ENCODE measurements at regions not wholly inside any gene's neighbourhood (a gene's known extent, or its start where the extent isn't known, plus 50 kb on each side); places are given as distances from the start of the nearest gene placed in this dataset.
"Not testable (repeated sequence)": the region's sequence is repeated elsewhere in the genome, so short reads cannot be mapped to it uniquely, and the experiment has no call there.

DNA sequence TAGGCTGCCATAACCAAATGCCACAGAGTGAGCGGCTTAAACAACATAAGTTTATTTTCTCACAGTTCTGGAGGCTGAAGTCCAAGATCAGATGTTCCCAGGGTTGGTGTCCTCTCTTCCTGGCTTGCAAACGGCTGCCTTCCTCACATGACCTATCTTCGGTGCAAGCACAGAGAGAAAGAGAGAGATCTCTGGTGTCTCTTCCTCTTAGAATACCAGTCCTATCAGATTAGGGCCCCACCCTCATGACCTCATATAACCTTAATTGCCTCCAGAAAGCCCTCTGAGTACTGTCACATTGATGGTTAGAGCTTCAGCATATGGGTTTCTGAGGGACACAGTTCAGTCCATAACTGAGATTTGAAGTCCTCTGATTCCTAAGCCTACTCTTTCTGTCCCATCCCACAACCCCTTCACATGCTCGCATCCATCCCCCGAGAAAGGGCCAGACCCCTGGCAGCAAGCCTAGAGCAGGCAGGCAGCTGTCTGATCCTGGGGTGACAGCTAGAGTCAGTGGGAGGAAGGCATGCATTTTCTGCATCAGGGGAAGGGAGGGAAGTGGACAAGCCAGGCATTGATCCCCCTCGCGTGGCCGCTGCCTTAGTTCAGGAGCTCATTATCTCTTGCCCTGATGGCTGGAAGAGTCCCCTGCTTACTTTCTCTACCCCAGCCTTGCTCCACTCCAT, 114.1 kb downstream of the FAR1 start:
- no peak for DNase-seq

DNA sequence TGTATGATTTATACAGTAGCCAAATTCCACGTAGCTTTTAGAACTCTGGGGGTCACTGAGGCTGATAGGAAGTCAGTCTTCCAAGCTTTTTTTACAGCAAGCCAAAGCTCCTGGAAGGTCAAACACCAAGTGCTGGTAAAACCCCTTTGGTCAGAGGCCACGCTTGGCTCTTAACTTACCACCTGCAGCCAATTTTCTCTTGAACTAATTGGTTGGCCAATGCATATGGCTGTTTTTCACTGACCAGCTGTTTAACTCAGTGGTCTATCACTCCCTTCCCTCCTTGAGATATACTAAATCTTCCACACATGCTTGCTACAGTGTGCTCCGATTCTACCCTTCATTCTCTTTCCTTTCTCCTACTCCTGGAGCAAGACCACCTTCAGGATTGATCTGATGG, 116.0 kb downstream of the FAR1 start:
- DNase-seq, result peak in 1 of 14 donors; percentile 65

DNA sequence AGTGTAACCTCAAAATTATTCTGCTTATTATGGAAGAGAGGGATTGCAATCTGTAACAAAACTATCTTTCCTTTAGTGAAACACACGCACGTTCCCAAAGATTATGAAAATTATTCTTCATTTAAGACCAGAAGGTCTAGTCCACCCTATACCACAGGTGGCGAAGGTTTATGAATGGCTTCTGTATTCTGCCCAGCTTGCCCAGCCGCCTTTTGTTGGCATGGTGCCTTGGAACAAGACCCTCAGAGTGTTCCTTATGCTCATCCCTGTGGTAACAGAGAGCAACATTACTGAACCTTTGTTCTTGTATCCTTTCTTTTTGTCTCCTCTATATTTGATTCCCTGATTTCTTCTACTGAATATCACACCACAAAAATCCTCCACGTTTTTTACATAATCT, 116.4 kb downstream of the FAR1 start:
- DNase-seq, result peak in 2 of 14 donors; percentile 21 to 86

GRCh38 chr11:13786688-13787087, 118.2 kb downstream of the FAR1 start:
- peak in 1 of 14 donors; percentile 6 for DNase-seq

GRCh38 chr11:13797616-13798015, 129.1 kb downstream of the FAR1 start:
- DNase-seq, result not testable (repeated sequence)

DNA sequence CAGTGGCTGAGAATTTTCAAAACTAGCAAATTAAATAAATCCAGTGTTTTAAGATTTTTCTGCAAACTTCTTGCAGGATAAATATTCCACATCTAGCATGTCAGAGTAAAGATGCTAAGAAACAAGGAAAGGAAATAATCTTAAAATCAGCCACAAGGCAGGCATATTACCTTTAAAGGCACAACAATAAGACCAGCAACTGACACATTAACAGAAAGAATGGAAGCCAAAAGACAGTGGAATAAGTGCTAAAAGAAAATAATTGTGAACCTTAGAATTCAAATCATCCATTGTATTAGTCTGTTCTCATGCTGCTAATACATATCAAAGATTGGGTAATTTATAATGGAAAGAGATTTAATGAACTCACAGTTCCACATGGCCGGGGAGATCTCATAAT, 132.4 kb downstream of the FAR1 start:
- no peak for DNase-seq

GRCh38 chr11:13818325-13818724, 144.2 kb upstream of the SPON1 start:
- DNase-seq, result no peak

DNA sequence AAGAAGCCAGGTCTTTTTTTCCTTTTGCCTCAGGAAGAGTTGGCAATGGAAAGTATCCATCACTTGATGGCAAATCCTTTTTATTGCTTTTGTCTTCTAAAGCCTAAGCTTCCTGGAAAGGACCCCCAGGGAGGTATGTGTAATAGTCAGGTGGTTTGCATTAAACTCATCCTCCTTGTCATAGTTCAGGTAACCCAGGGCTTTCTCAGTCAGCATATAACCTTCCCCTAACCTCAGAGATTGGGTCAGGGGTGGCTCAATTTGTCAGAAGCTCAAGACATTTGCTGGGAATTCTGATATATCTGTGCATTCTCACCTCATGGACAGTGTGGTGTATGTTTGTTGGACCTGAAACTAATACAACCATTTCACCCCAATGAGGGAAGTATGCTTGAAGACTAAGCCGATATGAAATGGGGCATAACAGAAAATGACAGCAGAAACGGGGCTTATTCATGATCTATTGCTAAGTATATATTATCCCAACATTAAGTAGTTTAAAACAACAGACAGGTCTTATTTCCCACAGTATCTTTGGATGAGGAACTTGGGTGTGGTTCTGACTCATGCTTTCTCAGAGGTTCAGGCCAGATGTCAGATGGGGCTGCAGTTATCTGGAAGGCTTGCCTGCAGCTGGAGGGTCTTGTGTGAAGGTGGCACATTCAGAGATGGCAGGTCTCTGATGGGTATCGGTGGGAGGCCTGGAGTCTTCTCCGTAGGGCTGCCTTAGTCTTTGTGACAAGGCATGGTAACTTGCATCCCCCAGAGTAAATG, 135.8 kb upstream of the SPON1 start:
- DNase-seq, result no peak

GRCh38 chr11:13831696-13832095, 130.8 kb upstream of the SPON1 start:
- no peak for DNase-seq

- DNase-seq, result no peak
Observed at GRCh38 chr11:13834463-13834862, 128.1 kb upstream of the SPON1 start.

DNA sequence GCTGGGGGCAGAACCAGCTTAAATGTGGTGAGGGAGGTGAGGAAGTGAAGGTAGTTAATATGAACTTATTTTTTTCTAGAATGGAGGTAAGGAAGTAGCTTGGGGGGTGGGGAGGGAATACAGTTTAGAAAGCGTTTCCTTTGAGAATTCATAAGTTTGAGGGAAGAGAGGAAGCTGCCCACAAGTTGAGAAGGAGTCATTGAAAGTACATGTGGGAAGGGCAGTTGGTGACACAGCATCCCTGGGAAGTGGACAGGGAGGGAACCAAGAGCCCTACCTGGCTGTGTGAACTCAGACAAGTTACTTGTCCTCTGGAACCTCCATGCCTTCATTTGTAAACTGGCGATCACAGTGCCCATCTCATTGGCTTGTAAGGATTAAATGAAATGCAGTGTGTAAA, 125.9 kb upstream of the SPON1 start:
- no peak for DNase-seq

DNA sequence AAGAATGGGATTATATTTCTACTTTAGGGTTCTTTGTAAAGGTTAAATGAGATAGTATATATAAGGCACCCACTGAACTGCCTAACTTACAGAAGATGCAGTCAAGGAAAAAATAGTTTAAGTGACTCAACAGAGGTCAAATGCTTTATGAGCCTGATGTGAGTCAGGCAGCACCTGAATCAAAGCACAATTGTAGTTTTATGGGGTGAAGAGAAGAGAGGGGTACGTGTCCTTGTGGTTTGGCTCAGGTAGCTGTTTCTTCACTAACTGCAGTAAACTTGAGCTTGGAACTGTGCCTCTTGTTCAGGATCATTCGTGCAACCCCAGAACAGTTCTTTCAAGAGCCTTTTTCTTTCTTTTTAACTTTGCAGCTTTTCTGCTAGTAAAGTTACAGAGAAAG, 125.2 kb upstream of the SPON1 start:
- DNase-seq, result no peak

DNA sequence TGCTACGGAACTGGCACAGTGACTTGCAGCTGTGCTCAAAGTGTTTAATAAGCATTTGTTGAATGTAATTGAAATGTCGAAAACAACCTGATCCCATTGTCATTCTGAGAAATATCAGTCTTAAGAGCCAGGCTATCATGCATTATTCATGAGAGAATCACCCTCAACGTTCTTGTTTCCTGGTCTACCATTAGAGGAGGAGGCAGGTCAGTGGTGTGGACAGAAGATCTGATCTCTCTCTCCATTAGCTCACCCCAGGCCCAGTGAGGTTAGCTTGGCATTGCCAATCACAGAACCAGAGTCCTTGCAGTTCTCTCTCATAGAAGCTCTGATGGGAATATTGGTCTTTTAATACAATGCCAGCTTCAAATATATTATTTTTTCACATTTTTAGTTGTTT, 121.1 kb upstream of the SPON1 start:
- DNase-seq, result no peak

DNA sequence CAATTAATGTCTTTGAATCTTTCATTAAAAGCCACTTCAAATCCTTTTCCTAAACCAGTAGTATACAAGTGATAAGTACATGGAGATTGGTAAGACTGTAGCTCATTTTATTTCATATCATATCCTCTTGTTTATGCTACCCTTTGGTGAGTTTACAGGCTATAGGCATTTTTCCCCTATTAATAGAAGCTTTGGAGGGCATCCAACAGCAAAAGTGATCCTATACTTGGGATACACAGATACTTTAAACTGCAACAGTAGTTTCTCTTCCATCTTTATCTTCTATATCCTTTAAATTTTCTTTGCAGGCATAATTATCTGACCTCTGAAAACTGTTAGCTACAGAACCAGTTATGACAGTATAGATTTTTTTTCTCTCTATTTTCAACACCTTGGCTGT, 114.5 kb upstream of the SPON1 start:
- DNase-seq, result no peak

DNA sequence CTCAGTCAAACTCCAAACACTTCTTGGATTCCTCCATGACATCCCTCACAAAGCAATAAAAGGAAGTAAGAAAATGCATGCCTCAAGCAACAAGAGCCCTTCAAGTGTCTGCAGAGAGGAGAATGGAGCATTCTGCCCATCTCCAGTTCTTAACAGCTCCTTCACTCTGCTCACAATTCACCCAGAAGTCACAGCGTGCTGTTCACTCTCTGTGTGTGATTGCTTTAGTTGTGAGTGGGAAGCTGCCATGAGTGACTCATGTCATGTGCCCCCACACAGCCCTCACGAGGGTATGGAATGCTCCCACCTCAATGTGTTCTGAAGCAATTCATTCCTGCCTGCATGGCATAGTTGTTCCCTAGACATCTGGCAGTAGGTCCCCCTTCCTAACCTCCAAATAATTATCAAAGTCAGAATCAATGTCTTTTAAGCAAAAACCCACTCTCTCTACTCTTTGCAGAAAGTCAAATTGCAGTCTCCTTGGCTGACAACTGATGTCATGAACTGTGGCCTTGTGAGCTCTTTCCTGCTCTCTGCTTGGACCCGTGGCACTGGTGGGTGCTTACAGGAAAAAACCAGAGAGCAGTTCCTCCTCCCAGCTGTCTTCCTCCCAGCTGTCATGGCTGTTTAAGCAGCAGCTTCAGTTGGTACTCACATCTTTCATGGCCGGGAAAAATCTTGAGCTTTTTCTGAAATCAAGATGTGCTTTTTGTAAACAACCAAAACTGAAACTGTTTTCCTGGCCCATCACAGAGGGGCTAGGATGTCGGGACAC, 112.1 kb upstream of the SPON1 start:
- DNase-seq, result no peak

- no peak for DNase-seq
Observed at GRCh38 chr11:13851691-13852090, 110.8 kb upstream of the SPON1 start.

DNA sequence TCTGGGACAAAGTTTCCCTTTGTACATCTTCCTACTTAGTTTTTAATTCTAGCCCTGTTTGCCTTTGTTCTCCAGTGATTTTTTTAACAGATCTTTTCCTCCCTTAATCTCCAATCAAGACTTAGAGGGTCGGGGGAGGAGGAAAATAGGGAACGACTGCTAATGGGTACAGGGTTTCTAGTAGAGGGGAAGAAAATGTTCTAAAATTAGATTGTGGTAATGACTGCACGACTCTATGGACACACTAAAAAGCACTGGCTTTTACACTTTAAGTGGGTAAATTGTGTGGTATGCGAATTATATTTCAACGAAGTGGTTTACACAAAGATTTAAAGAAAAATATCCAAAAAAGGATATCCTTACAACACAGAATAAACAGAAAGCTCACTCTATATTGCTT, 110.0 kb upstream of the SPON1 start:
- no peak for DNase-seq

- DNase-seq, result no peak
Observed at GRCh38 chr11:13857828-13858227, 104.7 kb upstream of the SPON1 start.

DNA sequence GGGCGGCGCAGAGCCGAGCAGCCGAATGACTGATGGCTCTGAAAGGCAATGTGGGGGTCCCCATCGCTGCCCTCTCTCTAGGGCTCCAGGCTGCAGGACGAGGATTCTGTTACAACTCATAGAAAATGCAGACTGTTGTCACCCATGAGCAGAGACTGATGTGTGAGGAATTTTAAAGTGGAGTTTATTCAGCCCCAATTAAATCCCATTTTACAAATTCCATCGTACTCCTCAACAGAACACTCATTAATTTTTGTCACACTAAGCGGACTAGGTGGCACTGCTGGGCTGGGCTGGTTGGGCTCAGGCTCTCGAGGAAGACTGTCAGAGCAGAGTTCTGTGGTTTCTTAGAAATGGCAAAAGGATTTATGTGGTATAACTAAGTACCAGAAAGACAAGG, 102.6 kb upstream of the SPON1 start:
- peak in 5 of 14 donors; percentile 6 to 31 (median 10) for DNase-seq

DNA sequence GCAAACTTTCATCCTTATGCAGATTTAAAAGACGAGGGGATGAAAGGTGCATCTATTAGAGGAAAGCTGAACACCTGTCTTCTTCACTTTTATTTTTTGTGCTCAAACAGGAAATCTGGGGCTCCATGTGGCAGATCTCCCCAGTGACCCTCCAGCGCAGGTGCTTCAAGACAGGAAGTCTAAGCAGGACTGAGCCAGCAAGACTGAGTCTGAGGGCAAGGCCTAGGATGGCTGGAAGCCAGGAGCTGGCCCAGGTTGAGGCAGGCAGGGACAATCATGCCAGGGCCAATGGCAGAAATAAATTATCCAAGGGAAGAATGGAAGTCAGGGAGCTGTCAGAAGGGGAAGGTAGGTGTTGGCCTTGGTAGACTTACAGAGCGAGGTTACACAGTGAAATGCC, 101.1 kb upstream of the SPON1 start:
- DNase-seq, result no peak

GRCh38 chr11:13862845-13863392, 99.6 kb upstream of the SPON1 start:
- DNase-seq, result no peak

- no peak for DNase-seq
Observed at GRCh38 chr11:13868710-13869397, 93.7 kb upstream of the SPON1 start.

Measured in C1 segment of cervical spinal cord (tissue), 14 donors.